Stimulated activated CD8-positive, alpha-beta memory T cell treated with anti-CD3 and anti-CD28 coated beads, Interleukin-2, amount 100 ng/mL, for 48 hours (primary cell): ENCODE measurements at regions not wholly inside any gene's neighbourhood (a gene's known extent, or its start where the extent isn't known, plus 50 kb on each side); places are given as distances from the start of the nearest gene placed in this dataset.
"Not testable (repeated sequence)": the region's sequence is repeated elsewhere in the genome, so short reads cannot be mapped to it uniquely, and the experiment has no call there.

Experiments used
- DNase-seq, 2 donors: peaks; one replicate each; pipeline ENCODE4 v3.0.0-alpha.2; 2020; ENCODE audit warnings: low read depth in 2 of 2

GRCh38 chr6:84941609-84942008 is 177.2 kb upstream of the TBX18 start:
- DNase-seq: not testable (repeated sequence)

GRCh38 chr6:84929212-84929611 is 164.8 kb upstream of the TBX18 start:
- no peak for DNase-seq

- DNase-seq: no peak
Observed at GRCh38 chr6:84927551-84927950, 163.2 kb upstream of the TBX18 start.

GRCh38 chr6:84926189-84927155 is 162.1 kb upstream of the TBX18 start:
- no peak for DNase-seq

GRCh38 chr6:84921891-84922290 is 157.5 kb upstream of the TBX18 start:
- DNase-seq: no peak

- DNase-seq: no peak
Observed at GRCh38 chr6:84920021-84920420, 155.6 kb upstream of the TBX18 start.

- DNase-seq: no peak
Observed at GRCh38 chr6:84916704-84917103, 152.3 kb upstream of the TBX18 start.

- DNase-seq: no peak
Observed at GRCh38 chr6:84912472-84913322, 148.3 kb upstream of the TBX18 start.

- DNase-seq: no peak
Observed at GRCh38 chr6:84910906-84911607, 146.7 kb upstream of the TBX18 start.

GRCh38 chr6:84908304-84908904 is 144.0 kb upstream of the TBX18 start:
- DNase-seq: no peak

GRCh38 chr6:84906514-84906913 is 142.1 kb upstream of the TBX18 start:
- no peak for DNase-seq

- DNase-seq: no peak
Observed at GRCh38 chr6:84905823-84906222, 141.4 kb upstream of the TBX18 start.

GRCh38 chr6:84902354-84902928 is 138.0 kb upstream of the TBX18 start:
- DNase-seq: no peak

- no peak for DNase-seq
Observed at GRCh38 chr6:84897988-84898594, 133.7 kb upstream of the TBX18 start.

GRCh38 chr6:84897011-84897410 is 132.6 kb upstream of the TBX18 start:
- no peak for DNase-seq

GRCh38 chr6:84892671-84893070 is 128.3 kb upstream of the TBX18 start:
- no peak for DNase-seq

GRCh38 chr6:84882768-84883766 is 118.7 kb upstream of the TBX18 start:
- no peak for DNase-seq

GRCh38 chr6:84879385-84879784 is 115.0 kb upstream of the TBX18 start:
- not testable (repeated sequence) for DNase-seq

GRCh38 chr6:84877515-84878210 is 113.3 kb upstream of the TBX18 start:
- no peak for DNase-seq
